AG09309 (cell line): ENCODE measurements at regions not wholly inside any gene's neighbourhood (a gene's known extent, or its start where the extent isn't known, plus 50 kb on each side); places are given as distances from the start of the nearest gene placed in this dataset.

Source experiments
- DNase-seq: peaks from one replicate; pipeline ENCODE4 v3.0.0-alpha.2; 2010; ENCODE audit warnings: low read depth
- H3K4me3 ChIP-seq: 2 replicates; pipeline ENCODE4 v1.5.1; 2011; ENCODE audit warnings: mild to moderate bottlenecking, low read depth, low read length, moderate library complexity; ENCODE audit not compliant: control insufficient read depth
- TF ChIP-seq, protein P1 (sequence below): IDR thresholded peaks from 2 replicates; pipeline ENCODE4 v1.5.1; 2011; ENCODE audit warnings: mild to moderate bottlenecking, low read depth, low read length, inconsistent platforms; ENCODE audit not compliant: insufficient read depth, control insufficient read depth; ENCODE audit errors: missing control alignments

DNA sequence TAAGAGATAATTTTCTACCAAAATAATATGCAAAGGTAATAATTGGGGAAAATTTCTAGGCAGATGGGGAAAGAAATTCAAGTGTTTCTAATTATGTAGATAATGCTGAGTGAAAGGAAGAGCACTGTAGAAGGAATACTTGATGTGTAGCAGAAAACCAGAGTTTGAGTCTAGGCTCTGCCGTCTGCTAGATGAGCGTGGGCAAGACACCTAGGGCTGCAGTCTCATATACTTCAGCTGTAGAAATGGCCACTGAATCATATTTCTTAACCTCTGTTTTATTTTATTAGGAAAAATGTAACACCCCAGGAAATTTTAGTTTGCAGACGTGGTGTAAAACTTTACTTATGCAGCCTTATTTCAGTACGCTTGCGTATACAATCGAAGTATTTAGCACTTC, 59.8 kb upstream of the SLC38A2 start:
- no peak for DNase-seq
- TF ChIP-seq, protein P1, sequence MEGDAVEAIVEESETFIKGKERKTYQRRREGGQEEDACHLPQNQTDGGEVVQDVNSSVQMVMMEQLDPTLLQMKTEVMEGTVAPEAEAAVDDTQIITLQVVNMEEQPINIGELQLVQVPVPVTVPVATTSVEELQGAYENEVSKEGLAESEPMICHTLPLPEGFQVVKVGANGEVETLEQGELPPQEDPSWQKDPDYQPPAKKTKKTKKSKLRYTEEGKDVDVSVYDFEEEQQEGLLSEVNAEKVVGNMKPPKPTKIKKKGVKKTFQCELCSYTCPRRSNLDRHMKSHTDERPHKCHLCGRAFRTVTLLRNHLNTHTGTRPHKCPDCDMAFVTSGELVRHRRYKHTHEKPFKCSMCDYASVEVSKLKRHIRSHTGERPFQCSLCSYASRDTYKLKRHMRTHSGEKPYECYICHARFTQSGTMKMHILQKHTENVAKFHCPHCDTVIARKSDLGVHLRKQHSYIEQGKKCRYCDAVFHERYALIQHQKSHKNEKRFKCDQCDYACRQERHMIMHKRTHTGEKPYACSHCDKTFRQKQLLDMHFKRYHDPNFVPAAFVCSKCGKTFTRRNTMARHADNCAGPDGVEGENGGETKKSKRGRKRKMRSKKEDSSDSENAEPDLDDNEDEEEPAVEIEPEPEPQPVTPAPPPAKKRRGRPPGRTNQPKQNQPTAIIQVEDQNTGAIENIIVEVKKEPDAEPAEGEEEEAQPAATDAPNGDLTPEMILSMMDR = no peak
- H3K4me3 ChIP-seq = no peak overlapping the region

GRCh38 chr12:46430340-46430948, 57.9 kb upstream of the SLC38A2 start:
- TF ChIP-seq, protein P1 = no peak
- no peak overlapping the region for H3K4me3 ChIP-seq
- DNase-seq = peak; percentile 59
